ENCODE measurements at regions not wholly inside any gene's neighbourhood (a gene's known extent, or its start where the extent isn't known, plus 50 kb on each side); places are given as distances from the start of the nearest gene placed in this dataset.

DNA sequence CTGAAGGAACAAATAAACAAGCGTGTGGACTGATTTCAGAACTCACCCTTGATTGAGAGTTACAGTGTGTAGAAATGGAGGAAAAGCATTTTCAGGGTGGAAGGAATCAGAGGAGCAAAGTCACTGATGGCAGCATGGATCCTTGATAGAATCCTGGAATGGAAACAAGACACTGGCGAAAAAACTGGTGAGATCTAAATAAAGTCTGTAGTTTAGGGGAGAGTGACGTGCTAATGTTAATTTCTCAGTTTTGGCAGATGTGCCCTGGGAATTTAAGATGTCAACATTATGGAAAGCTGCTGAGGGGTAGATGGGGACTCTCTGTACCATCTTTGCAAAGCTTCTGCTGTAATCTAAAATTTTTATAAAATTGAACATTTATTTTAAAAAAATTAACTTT lies 378.0 kb downstream of the UQCRFS1 start:
- TF ChIP-seq CTCF (IDR thresholded peaks at IDR 0.05; ENCODE audit: insufficient read depth, low read length, severe bottlenecking), result no peak
- Histone ChIP-seq H3K27me3 (ENCODE audit: control insufficient read depth, insufficient read depth, low read length) (no peaks in the 10 kb centered on the region), H3K36me3 (ENCODE audit: control insufficient read depth, insufficient read depth, low read length) (no peaks in the 10 kb centered on the region), H3K4me3 (ENCODE audit: low read depth, low read length) (no peak overlapping the region)
- no peak for DNase-seq (ENCODE audit: low read depth)
- FAIRE-seq, result no peak

DNA sequence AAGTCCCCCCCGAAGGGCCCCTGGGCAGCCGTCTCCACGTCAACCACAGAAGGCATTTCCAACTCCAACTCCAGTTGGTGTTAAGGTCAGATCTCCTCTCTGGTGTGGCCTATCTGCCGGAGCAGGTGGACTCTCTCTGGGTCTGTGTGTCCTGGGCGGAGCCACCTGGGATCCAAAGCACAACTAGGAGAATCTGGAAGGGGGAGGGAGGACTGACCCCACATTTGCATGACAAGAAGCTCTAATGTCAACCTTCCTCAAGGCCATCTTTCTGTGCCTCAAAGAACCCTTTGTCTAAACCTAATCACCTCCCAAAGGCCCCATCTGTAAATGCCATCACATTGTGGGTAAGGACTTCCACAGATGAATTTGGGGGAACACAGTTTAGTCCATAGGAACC lies 381.5 kb downstream of the UQCRFS1 start:
- Histone ChIP-seq H3K36me3 (ENCODE audit: control insufficient read depth, insufficient read depth, low read length) (no peaks in the 10 kb centered on the region), H3K27me3 (ENCODE audit: control insufficient read depth, insufficient read depth, low read length) (no peaks in the 10 kb centered on the region), H3K4me3 (ENCODE audit: low read depth, low read length) (no peak overlapping the region)
- no peak for DNase-seq (ENCODE audit: low read depth)
- no peak for FAIRE-seq
- TF ChIP-seq CTCF (IDR thresholded peaks at IDR 0.05; ENCODE audit: insufficient read depth, low read length, severe bottlenecking), result no peak

DNA sequence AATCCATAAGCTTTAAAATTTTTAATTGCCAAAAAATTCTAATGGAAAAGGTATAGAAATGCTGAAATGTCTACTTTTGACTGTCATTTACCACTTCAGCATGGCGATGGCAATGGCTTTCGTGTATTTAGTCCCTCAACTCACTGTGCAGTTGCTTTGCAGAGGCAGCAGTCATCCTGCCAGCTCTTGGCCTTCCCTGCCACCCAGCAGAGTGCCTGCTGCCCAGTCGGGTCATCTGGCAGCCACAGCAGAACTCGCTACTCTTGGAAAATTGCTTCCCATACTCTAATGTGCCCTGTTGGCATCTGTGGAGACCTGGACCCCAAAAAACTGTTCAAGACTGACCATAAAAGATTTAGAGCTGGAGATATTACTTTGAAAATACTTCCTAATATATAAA lies 383.2 kb downstream of the UQCRFS1 start:
- H3K4me3 ChIP-seq (ENCODE audit: low read depth, low read length), result no peak overlapping the region
- H3K36me3 ChIP-seq (ENCODE audit: control insufficient read depth, insufficient read depth, low read length), result no peaks in the 10 kb centered on the region
- DNase-seq (ENCODE audit: low read depth) (no peak), FAIRE-seq (no peak)
- H3K27me3 ChIP-seq (ENCODE audit: control insufficient read depth, insufficient read depth, low read length), result no peaks in the 10 kb centered on the region
- TF ChIP-seq CTCF (IDR thresholded peaks at IDR 0.05; ENCODE audit: insufficient read depth, low read length, severe bottlenecking), result no peak

DNA sequence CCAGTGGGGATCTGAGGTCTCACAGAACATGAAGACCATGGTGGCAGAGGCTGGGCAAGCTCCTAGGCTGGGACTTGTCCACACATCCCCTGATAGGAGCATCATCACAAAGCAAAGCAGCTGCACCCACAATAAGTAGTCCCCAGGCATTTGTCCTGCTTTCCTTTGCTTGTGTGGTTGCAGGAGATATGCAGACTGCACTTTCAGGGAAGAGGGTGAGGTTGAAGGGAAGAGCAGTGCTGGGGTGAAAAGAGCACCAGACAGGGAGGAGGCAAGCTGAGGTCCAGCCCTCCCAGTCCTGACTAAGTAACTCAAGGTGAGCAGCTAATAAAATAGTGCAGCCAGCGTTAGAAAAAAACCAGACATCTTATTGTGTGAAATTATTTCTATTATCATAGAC lies 383.6 kb downstream of the UQCRFS1 start:
- FAIRE-seq (no peak), DNase-seq (ENCODE audit: low read depth) (no peak)
- Histone ChIP-seq H3K27me3 (ENCODE audit: control insufficient read depth, insufficient read depth, low read length) (no peaks in the 10 kb centered on the region), H3K36me3 (ENCODE audit: control insufficient read depth, insufficient read depth, low read length) (no peaks in the 10 kb centered on the region), H3K4me3 (ENCODE audit: low read depth, low read length) (no peak overlapping the region)
- TF ChIP-seq CTCF (IDR thresholded peaks at IDR 0.05; ENCODE audit: insufficient read depth, low read length, severe bottlenecking), result no peak

DNA sequence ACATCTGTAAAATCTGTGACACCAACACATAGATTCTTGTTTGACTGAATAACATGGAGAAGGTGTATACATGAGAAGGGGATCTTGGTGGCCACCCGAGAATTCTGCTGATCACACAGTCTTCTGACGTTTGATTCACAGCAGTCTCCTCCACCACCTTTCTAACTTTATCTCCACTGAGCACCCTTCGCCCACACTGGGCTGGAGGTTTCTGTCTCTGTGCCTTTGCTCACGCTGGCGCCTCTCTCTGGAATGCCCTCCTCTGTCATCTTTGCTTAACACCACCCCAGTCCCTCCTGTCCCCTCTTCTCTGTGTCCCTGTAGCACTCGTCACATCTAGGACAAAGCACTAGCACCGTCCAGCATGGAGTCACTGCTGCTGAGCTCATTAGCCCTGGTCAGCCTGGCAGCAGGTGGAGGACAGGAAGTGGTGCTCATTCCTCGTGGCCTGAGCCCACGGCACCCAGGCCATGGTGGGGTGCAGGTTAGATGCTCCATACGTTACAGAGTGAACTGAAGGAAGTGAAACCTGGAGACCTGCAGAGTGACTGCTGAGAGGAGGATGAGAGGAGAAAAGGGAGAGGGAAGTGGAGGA lies 384.6 kb downstream of the UQCRFS1 start:
- FAIRE-seq (no peak), DNase-seq (ENCODE audit: low read depth) (no peak)
- Histone ChIP-seq H3K27me3 (ENCODE audit: control insufficient read depth, insufficient read depth, low read length) (no peaks in the 10 kb centered on the region), H3K36me3 (ENCODE audit: control insufficient read depth, insufficient read depth, low read length) (no peaks in the 10 kb centered on the region), H3K4me3 (ENCODE audit: low read depth, low read length) (no peak overlapping the region)
- no peak for TF ChIP-seq CTCF (IDR thresholded peaks at IDR 0.05; ENCODE audit: insufficient read depth, low read length, severe bottlenecking)

DNA sequence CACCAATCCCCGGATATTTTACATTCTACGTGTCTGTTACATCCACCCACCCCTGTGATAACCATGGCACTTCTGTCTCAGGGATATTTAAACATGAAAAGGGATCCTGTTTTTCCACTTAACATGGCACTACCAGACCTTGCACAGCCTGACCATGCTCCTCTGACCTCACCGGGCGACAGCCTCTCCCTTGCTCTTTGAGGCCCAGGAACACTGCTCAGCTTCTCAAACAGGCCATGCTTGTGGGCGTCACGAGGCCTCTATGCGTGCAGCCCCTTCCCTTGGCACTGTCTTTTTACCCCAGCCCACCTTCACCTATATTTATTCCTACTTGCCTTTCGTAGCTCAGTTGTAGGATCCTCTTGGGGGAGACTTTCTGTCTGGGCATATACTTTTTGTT lies 385.6 kb downstream of the UQCRFS1 start:
- TF ChIP-seq CTCF (IDR thresholded peaks at IDR 0.05; ENCODE audit: insufficient read depth, low read length, severe bottlenecking), result no peak
- Histone ChIP-seq H3K27me3 (ENCODE audit: control insufficient read depth, insufficient read depth, low read length) (no peaks in the 10 kb centered on the region), H3K36me3 (ENCODE audit: control insufficient read depth, insufficient read depth, low read length) (no peaks in the 10 kb centered on the region), H3K4me3 (ENCODE audit: low read depth, low read length) (no peak overlapping the region)
- DNase-seq (ENCODE audit: low read depth) (no peak), FAIRE-seq (no peak)

Data from bronchial epithelial cell (primary cell).